CD4-positive, alpha-beta T cell treated with Interleukin-2 at 100 ng/mL for 4 hours (primary cell): ENCODE measurements at regions not wholly inside any gene's neighbourhood (a gene's known extent, or its start where the extent isn't known, plus 50 kb on each side); places are given as distances from the start of the nearest gene placed in this dataset.
A peak's percentile ranks its signal among the peaks of the same experiment; 100 is the strongest.
"Not testable (repeated sequence)": the region's sequence is repeated elsewhere in the genome, so short reads cannot be mapped to it uniquely, and the experiment has no call there.

Source experiments
- DNase-seq: peaks from one replicate; pipeline ENCODE4 v3.0.0-alpha.2; 2020; ENCODE audit warnings: low spot score

DNA sequence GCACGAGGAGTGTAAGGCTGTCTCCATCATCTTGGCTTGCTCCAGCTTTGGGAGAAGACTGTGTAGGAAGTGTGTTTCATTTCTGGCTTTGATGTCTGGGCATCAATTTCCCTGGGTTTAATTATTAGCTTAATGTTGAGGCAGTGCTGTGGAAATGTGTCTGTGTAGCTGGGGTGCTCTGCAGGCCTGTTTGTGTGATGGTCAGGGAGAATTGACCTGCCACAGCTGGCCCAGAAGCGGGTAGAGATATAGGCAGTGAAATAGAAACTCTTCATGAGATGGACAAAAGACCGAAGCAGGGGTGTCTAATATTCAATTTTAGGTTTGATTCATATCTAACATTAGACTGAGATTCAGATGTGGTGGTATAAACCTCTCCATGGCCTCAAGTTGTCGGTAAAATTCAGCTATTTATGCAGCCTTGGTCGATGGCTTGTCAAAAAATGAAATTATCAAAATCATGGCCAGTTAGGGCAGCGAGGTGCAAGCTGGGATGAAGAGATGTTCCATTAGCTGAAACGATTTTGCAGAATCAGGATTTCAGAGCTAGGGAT is 95.3 kb upstream of the SNX9 start:
- no peak for DNase-seq

DNA sequence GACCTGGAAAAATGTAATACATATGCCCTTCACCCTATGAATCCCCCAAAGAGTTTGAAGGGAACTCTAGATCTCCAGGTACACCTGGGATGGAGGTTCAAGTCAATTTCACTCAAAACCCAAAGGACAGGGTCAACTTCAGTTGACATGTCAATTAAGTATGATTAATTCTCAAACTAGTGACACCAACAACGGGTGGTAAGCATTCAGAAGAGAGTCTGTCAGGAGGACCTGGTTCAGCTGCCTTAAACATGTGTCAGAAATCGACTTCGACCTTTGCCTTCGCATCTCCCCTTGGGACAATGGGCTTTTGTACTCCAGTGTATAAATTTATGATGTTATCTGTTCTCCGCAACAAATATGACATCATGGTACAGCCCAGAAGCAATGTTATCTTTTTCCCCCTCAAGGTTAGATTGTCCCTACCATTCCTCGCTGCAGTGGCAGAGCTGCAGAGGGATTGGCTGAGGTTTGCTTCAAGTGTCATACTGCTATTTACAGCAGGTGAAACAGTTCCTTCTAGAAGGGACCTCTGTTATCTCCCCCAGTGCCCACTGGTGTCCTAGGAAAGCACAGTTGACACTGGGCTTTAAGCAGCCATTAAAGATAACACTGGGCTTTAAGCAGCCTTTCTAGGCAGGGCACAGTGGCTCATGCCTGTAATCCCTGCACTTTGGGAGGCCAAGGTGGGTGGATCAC is 94.7 kb upstream of the SNX9 start:
- DNase-seq: no peak

DNA sequence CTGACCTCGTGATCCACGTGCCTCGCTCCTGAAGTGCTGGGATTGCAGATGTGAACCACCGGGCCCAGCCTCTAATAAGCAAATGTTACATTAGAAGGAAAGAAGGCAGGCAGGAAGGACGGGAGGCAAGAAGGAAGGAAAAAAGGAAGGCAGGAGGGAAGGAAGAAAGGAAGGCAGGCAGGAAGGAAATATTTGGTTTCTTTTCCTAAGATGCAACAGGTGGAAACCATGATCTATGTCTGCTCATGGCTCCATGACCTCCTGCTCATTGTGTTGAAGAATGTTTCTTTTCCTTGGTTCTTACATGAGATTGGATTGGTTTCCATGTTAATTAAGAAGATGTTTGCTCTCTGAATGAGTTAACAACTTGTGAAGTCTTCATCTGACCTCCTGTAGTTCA is 91.8 kb upstream of the SNX9 start:
- DNase-seq: no peak

DNA sequence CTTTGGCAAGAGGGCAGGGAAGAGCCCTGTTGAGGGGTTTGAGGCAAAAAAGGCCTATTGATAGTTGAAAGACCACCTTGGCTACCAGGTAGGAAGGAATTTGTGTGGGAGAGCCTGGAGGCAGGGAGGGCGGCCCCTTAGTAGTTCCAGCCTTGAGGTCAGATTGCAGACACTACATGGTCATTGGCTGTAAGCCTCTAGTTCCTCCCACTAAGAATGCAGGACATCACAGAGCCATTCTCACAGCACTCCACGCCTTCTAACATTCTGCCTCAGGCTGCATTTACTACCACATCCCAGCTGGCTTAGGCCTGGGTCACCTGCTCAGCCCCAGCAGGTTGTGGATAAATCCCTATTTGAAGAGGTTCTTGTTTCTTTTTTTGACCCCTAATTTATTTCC is 91.0 kb upstream of the SNX9 start:
- no peak for DNase-seq

DNA sequence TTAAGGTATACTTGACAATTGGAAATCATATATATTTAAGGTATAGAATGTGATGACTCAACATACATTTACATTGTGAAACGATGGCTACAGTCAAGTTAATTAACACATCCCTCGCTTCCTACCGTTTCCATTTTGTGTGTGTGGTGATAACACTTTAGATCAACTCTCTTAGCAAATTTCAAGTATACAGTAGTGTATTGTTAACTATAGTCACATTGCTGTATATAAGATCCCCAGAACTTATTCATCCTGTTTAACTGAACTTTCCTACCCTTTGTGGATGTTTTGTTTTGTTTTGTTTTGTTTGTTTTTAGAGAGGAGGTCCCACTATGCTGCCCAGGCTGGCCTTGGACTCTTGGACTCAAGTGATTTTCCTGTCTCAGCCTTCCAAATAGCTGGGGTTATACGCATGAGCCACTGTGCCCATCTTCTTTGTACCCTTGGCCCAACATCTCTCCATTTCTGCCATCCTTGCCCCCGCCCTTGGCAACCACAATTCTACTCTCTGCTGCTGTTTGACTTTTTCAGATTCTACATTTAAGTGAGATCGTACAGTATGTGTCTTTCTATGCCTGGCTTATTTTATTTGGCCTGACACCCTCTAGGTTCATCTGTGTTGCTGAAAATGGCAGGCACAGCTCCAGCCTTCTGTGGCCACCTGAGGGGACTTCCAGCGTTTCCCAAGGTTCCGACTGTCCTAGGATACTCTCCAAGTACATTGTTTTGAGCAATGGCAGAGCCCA is 90.5 kb upstream of the SNX9 start:
- no peak for DNase-seq

DNA sequence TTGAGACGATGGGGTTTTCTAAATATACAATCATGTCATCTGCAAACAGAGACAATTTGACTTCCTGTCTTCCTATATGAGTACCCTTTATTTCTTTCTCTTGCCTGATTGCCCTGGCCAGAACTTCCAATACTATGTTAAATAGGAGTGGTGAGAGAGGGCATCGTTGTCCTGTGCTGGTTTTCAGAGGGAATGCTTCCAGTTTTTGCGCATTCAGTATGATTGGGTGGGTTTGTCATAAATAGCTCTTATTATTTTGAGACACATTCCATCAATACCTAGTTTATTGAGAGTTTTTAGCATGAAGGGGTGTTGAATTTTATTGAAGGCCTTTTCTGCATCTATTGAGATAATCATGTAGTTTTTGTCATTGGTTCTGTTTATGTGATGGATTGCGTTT is 86.5 kb upstream of the SNX9 start:
- DNase-seq: not testable (repeated sequence)

DNA sequence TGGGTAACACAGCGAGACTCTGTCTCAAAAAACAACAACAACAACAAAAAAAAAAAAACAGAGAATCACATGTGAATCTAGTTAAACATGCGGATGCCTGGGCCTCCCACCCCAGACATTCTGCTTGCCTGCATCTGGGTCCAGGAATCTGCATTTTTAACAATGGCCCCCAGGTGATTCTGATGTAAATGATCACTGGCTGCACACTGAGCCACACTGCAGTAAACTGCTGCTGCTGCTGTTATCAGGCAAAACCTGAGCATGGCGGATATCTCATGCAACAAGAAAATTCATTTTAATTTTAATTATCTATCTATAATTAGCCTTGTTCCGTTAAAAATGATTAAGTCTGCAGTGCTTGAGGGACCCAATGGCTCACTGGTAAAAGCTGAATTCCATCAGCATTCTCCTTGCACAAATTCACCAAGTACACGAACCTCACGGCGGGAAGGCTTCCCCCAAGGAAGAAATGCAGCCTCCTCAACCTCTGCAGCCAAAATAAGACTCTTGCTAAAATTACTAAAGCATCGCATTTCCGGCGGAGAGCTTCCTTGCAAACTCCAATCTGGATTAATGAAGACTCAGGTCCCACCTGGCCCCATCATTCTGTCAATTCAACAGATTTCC is 81.6 kb upstream of the SNX9 start:
- no peak for DNase-seq

DNA sequence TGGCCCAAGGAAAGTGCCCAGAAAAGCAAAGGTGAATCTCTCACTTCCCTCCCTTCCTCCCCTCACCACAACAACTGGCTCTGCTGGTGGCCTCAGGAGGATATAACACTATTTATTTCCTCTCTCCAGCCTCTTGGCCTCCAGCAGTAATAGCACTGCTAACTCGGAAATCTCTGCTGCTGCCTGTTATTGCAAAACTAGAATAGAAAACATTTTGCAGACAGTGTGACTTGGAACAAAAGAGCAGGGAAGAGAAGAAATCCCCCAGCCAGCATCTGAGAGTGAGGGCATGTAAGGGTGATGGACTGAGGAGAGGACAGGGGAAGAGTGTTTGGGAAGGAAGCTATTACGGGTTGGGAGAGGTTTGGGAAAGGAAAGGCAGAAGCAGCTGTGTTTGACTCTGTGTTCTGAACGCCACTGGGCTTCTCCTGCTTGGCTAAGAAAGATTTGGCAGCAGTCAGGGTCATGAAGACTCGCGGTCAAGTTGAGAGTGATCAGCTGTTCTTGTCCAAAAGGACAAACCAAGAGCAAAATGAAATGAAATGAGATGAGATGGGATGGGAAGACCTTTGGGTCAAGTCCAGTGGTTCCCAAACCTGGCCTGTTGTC is 81.0 kb upstream of the SNX9 start:
- no peak for DNase-seq

DNA sequence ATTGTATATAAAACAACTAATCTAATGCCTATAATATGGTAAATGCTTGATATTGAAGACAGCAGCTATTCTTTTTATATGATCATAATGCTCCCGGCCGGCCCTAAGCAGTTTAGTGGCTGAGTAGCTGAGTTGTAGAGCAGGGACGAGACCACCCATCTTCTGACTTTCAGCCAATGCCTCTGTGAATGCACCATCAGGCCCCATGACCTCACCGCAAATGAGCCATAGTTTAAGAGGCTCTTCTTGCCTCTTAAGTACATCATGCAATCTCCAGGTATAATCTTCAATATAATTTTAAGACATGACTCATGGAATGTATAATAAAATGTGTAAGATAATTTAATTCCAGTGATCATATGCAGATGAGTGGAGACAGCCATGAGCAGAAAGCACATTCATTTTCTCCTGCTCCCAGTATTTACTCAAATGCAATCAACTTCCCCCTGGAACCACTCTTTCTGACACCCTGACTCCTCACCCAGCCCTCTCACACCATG is 78.9 kb upstream of the SNX9 start:
- DNase-seq: no peak

DNA sequence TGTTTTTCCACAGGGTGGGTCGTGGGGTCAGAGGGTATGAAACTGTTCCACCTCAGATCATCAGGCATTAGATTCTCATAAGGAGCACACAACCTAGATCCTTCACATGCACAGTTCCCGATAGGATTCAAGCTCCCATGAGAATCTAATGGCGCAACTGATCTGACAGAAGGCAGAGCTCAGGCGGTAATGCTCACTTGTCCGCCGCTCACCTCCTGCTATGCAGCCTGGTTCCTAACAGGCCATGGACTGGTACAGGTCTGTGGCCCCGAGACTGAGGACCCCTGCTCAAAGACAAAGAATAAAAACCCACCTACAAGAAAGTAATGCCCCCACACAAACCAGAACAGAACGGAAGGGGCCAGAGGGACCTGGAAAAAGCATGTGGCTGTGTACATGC is 76.1 kb upstream of the SNX9 start:
- no peak for DNase-seq

DNA sequence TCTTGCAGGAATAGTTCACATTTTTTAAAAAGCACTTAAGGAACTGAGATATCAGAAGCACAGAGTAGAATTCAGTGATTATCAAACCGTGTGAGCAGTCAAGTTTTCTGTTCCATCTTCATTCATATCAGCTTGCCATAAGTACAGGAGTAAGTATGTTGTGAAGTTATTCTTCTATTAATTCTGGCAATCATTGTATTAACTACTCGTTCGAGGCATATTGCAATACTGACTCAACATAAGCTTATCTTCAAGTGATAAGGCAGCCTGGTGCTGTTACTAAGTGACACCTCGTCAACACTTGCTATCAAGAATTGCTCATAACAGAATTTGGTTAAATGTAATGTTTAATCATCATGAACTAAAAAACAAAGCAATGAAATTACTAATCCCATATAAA is 75.7 kb upstream of the SNX9 start:
- DNase-seq: no peak

DNA sequence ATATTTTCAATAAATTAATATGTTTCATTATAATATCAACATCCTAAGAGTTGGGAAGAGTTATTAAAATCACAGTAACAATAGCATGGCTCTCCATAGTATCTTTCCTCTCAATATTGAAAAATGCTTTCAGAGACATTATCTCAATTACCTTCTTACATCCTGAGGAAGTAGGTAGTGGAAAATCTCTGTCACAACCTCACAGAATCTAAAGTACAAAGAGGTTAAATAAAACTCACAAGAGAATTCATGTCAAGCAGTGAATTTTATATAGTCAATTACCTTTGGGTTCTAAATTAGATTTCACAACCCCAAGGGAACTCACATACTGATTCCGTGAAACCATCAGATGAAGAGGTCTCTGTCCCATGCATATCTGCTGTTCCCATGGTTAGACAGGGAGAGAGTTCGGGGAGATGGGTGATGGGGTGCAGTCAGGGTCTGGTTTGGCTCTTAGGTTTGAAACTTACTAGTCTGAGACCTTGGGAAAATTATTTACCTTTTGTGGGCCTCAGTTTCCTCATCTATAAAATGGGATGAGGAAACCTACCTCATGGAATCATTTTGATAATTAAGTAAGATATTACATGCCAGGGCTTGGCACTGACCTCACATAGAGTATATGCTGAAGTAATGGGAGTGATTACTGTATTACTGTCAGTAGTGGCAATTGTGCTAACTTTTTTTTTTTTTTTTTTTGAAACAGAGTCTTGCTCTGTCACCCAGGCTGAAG is 74.0 kb upstream of the SNX9 start:
- no peak for DNase-seq

DNA sequence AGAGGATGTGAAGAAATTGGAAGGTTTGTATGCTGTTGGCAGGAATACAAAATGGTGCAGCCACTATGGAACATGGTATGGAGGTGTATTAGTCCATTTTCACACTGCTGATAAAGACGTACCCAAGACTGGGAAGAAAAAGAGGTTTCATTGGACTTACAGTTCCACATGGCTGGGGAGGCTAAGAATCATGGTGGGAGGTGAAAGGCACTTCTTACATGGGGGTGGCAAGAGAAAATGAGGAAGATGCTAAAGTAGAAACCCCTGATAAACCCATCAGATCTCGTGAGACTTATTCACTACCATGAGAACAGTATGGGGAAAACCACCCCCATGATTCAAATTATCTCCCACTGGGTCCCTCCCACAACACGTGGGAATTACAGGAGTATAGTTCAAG is 72.1 kb upstream of the SNX9 start:
- not testable (repeated sequence) for DNase-seq

DNA sequence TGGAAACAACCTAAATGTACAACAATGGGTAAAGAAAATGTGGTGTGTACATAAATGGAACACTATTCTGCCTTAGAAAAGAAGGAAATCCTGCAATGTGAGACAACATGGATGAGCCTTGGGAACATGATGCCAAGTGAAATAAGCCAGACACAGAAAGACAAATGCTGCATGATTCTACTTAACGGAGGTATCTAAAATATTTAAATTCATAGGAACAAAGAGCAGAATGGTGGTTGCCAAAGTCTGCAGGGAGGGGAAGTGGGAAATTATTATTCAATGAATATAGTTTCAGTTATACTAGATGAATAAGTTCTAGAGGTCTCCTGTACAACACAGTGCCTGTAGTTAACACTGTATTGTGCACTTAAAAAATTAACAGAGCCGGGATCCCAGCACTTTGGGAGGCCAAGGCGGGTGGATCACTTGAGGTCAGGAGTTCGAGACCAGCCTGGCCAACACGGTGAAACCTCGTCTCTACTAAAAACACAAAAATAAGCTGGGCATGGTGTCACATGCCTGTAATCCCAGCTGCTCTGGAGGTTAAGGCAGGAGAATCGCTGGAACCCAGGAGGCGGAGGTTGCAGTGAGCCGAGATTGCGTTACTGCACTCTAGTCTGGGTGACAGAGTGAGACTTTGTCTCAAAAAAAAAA is 71.4 kb upstream of the SNX9 start:
- DNase-seq: no peak

DNA sequence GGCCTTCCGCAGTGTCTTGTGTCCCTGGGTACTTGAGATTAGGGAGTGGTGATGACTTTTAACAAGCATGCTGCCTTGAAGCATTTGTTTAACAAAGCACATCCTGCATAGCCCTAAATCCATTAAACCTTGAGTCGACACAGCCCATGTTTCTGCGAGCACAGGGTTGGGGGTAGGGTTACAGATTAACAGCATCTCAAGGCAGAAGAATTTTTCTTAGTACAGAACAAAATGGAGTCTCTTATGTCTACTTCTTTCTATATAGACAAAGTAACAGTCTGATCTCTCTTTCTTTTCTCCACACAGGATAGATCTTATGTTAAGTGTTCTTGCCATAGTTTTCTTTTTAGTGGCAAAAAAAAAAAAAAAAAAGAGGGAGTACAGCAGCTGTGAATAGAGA is 70.2 kb upstream of the SNX9 start:
- not testable (repeated sequence) for DNase-seq

DNA sequence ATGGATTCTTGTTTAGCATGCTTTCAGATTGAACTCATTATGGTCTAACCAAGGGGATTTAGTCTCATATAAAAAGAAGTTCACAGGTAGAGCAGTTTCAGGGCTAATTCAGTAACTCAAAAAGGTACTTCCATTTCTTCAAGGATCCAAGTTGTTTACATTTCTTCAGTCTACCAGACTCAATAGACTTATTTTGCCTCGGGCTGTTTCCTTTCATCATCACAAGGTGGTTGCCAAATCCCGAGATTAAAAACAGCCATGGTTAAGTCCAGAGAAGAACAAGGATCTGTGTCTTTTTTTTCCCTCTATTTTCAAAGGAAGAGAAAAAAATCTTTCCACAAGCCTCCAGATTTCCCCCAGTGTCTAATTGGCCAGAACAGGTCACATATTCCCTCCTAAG is 69.8 kb upstream of the SNX9 start:
- DNase-seq: no peak

DNA sequence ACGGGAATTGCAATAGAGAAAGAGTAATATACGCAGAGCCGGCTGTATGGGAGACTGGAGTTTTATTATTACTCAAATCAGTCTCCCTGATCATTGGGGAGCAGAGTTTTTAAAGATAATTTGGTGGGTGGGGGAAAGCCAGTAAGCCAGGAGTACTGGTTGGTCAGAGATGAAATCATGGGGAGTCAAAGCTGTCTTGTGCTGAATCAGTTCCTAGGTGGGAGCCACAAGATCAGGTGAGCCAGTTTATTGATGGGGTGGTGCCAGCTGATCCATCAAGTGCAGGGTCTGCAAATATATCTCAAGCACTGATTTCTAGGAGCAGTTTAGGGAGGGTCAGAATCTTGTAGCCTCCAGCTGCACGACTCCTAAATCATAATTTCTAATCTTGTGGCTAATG is 69.2 kb upstream of the SNX9 start:
- not testable (repeated sequence) for DNase-seq

DNA sequence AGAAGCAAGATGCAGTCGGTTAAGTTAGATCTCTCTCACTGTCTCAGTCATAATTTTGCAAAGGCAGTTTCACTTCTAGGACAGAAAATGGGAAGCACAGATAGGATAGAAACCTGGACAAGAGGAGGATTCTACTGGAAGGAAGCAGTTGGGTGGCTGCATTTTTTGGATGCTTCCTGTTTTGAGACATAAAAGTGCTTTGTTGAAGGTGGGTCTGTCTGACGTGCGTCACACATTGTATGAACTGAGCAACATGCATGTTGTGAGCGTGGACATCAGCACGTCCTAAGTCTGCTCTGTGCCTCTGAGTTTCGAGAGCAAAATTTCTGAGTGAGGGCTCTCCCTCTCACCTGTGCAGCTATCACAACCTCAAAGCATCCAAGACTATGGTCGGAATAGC is 68.7 kb upstream of the SNX9 start:
- no peak for DNase-seq

DNA sequence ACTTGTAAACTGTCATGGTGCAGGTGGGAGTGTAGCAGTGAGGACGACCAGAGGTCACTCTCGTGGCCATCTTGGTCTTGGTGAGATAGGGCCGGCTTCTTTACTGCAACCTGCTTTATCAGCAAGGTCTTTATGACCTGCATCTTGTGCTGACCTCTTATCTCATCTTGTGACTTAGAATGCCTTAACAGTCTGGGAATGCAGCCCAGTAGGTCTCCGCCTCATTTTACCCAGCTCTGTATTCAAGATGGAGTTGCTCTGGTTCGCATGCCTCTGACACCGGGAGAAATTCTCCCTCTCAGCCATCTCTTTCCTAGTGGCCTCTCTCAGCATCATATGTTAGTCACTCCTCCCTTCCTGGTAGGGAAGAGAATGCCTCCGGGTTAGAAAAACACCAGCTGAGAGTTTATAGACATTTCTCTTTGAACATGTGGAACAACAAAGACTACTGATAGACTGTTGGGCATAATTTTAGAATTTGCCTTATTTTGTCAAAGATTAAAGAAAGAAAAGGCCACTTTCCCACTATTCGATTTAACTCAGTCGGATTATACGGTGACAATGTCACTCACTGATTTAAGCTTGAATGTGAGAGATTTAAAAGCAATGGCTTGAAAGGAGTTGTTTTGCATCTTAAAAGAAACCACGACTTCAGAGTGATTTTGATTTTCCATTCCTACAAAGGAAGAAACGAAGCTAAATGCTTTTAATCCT is 67.9 kb upstream of the SNX9 start:
- DNase-seq: no peak

DNA sequence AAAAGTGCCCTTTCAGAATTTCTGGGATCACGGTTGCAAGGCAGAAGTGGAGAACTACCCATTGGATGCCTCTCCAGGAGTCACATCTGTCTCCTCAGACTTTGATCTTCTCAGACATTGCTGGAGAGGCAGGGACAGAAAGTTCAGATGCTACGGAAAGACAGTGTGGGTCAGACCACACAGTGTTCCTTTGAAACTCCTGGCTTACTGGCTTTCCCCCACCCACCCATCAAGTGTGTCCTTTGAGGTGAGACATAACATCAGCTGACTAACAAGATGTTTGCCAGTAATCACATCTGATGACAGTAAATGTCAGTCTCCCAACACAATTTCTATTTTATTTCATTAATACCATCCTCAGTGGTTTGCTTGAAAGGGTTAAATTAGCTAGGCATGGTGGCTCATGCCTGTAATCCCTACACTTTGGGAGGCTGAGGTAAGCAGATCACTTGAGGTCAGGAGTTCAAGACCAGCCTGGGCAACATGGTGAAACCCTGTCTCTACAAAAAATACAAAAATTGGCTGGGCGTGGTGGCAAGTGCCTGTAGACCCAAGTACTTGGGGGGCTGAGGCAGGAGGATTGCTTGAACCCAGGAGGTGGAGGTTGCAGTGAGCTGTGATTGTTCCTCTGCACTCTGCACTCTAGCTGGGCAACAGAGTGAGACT is 67.2 kb upstream of the SNX9 start:
- DNase-seq: peak; percentile 32
